ENCODE measurements at regions not wholly inside any gene's neighbourhood (a gene's known extent, or its start where the extent isn't known, plus 50 kb on each side); places are given as distances from the start of the nearest gene placed in this dataset.

DNA sequence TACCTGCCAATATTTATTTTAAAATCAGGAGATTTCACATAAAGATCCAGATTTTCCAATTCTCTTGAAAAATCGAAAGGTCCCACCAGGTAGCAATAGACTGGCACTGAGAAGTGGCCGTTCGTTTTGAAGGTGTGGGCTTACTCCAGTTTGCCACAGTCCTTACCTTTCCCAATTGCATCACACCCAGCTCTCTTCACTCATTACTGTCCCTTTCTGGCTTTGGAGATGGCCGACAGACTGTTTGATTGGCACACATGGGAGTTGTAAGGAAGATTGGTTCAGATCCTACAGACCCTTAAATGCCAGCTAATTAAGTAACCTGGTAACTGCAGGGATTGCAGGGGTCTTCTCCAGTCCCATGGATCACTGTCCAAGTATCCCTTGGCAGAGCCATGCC, 68.7 kb upstream of the LARP1 start:
- DNase-seq (ENCODE audit: low spot score) (no peak), ATAC-seq (no peak)
- Histone ChIP-seq H3K4me1 (ENCODE audit: insufficient read depth) (peaks cover 26% of the 10 kb centered on the region), H4K20me1 (replicated peaks; ENCODE audit: insufficient read depth) (no peaks in the 10 kb centered on the region), H3K27me3 (ENCODE audit: insufficient read depth) (no peaks in the 10 kb centered on the region), H3K4me3 (no peak overlapping the region), H3K9me2 (ENCODE audit: insufficient read depth) (no peaks in the 10 kb centered on the region), H3K79me2 (replicated peaks; ENCODE audit: insufficient read depth) (peaks cover 63% of the 10 kb centered on the region), H3K4me2 (no peak overlapping the region), H3K27ac (ENCODE audit: low read depth) (0 out of 2 replicates have a peak overlapping the region, but pooled peaks have one; percentile 8), H3K36me3 (ENCODE audit: insufficient read depth) (no peaks in the 10 kb centered on the region), H3F3A (replicated peaks; ENCODE audit: low read depth) (peaks cover 11% of the 10 kb centered on the region), H2AFZ (no peak overlapping the region)
- Mint-ChIP-seq H3K4me1 (peaks cover 15% of the 10 kb centered on the region), H3K9me3 (peaks cover 14% of the 10 kb centered on the region), H3K4me3 (no peak overlapping the region), H3K36me3 (ENCODE audit: low read depth) (peaks cover 31% of the 10 kb centered on the region), H3K27ac (no peak overlapping the region), H3K27me3 (ENCODE audit: insufficient read depth, low read depth, poor library complexity) (peaks cover 23% of the 10 kb centered on the region)
- TF ChIP-seq STAT1 (IDR thresholded peaks at IDR 0.05; ENCODE audit: unreplicated experiment) (no peak), ZNF114 (CRISPR knock-in tag; IDR thresholded peaks at IDR 0.05) (no peak), EZH2 (IDR thresholded peaks at IDR 0.05; ENCODE audit: low read depth, unreplicated experiment) (no peak), NANOG (IDR thresholded peaks at IDR 0.05; ENCODE audit: borderline replicate concordance) (no peak), ZNF331 (CRISPR knock-in tag; IDR thresholded peaks at IDR 0.05; ENCODE audit: low read depth) (no peak), POLR2AphosphoS5 (IDR thresholded peaks at IDR 0.05; ENCODE audit: low read depth) (no peak), CREB1 (CRISPR knock-in tag; IDR thresholded peaks at IDR 0.05; ENCODE audit: low read depth) (no peak)
- TF ChIP-seq, protein P1, sequence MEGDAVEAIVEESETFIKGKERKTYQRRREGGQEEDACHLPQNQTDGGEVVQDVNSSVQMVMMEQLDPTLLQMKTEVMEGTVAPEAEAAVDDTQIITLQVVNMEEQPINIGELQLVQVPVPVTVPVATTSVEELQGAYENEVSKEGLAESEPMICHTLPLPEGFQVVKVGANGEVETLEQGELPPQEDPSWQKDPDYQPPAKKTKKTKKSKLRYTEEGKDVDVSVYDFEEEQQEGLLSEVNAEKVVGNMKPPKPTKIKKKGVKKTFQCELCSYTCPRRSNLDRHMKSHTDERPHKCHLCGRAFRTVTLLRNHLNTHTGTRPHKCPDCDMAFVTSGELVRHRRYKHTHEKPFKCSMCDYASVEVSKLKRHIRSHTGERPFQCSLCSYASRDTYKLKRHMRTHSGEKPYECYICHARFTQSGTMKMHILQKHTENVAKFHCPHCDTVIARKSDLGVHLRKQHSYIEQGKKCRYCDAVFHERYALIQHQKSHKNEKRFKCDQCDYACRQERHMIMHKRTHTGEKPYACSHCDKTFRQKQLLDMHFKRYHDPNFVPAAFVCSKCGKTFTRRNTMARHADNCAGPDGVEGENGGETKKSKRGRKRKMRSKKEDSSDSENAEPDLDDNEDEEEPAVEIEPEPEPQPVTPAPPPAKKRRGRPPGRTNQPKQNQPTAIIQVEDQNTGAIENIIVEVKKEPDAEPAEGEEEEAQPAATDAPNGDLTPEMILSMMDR (conservative IDR thresholded peaks at IDR 0.05; ENCODE audit: low read depth in 2 of 2), result no peak
- TF ChIP-seq, protein P2, sequence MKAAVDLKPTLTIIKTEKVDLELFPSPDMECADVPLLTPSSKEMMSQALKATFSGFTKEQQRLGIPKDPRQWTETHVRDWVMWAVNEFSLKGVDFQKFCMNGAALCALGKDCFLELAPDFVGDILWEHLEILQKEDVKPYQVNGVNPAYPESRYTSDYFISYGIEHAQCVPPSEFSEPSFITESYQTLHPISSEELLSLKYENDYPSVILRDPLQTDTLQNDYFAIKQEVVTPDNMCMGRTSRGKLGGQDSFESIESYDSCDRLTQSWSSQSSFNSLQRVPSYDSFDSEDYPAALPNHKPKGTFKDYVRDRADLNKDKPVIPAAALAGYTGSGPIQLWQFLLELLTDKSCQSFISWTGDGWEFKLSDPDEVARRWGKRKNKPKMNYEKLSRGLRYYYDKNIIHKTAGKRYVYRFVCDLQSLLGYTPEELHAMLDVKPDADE (IDR thresholded peaks at IDR 0.05), result no peak
- TF ChIP-seq, protein P3, sequence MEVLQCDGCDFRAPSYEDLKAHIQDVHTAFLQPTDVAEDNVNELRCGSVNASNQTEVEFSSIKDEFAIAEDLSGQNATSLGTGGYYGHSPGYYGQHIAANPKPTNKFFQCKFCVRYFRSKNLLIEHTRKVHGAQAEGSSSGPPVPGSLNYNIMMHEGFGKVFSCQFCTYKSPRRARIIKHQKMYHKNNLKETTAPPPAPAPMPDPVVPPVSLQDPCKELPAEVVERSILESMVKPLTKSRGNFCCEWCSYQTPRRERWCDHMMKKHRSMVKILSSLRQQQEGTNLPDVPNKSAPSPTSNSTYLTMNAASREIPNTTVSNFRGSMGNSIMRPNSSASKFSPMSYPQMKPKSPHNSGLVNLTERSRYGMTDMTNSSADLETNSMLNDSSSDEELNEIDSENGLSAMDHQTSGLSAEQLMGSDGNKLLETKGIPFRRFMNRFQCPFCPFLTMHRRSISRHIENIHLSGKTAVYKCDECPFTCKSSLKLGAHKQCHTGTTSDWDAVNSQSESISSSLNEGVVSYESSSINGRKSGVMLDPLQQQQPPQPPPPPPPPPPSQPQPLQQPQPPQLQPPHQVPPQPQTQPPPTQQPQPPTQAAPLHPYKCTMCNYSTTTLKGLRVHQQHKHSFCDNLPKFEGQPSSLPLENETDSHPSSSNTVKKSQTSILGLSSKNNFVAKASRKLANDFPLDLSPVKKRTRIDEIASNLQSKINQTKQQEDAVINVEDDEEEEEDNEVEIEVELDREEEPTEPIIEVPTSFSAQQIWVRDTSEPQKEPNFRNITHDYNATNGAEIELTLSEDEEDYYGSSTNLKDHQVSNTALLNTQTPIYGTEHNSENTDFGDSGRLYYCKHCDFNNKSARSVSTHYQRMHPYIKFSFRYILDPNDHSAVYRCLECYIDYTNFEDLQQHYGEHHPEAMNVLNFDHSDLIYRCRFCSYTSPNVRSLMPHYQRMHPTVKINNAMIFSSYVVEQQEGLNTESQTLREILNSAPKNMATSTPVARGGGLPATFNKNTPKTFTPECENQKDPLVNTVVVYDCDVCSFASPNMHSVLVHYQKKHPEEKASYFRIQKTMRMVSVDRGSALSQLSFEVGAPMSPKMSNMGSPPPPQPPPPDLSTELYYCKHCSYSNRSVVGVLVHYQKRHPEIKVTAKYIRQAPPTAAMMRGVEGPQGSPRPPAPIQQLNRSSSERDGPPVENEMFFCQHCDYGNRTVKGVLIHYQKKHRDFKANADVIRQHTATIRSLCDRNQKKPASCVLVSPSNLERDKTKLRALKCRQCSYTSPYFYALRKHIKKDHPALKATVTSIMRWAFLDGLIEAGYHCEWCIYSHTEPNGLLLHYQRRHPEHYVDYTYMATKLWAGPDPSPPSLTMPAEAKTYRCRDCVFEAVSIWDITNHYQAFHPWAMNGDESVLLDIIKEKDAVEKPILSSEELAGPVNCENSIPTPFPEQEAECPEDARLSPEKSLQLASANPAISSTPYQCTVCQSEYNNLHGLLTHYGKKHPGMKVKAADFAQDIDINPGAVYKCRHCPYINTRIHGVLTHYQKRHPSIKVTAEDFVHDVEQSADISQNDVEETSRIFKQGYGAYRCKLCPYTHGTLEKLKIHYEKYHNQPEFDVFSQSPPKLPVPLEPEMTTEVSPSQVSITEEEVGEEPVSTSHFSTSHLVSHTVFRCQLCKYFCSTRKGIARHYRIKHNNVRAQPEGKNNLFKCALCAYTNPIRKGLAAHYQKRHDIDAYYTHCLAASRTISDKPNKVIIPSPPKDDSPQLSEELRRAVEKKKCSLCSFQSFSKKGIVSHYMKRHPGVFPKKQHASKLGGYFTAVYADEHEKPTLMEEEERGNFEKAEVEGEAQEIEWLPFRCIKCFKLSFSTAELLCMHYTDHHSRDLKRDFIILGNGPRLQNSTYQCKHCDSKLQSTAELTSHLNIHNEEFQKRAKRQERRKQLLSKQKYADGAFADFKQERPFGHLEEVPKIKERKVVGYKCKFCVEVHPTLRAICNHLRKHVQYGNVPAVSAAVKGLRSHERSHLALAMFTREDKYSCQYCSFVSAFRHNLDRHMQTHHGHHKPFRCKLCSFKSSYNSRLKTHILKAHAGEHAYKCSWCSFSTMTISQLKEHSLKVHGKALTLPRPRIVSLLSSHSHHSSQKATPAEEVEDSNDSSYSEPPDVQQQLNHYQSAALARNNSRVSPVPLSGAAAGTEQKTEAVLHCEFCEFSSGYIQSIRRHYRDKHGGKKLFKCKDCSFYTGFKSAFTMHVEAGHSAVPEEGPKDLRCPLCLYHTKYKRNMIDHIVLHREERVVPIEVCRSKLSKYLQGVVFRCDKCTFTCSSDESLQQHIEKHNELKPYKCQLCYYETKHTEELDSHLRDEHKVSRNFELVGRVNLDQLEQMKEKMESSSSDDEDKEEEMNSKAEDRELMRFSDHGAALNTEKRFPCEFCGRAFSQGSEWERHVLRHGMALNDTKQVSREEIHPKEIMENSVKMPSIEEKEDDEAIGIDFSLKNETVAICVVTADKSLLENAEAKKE (CRISPR knock-in tag; IDR thresholded peaks at IDR 0.05), result no peak
